ENCODE measurements at regions not wholly inside any gene's neighbourhood (a gene's known extent, or its start where the extent isn't known, plus 50 kb on each side); places are given as distances from the start of the nearest gene placed in this dataset.

GRCh38 chr4:106628586-106629267, 260.1 kb upstream of the GIMD1 start:
- no peak for TF ChIP-seq CTCF (IDR thresholded peaks at IDR 0.05; ENCODE audit: low read depth, low read length)
- no peak for DNase-seq (ENCODE audit: low read depth in 2 of 2)
- H3K4me3 ChIP-seq (replicated peaks in 1 of 2; ENCODE audit: low read depth in 2 of 2, low read length in 2 of 2): no peak overlapping the region

GRCh38 chr4:106627051-106627450, 258.5 kb upstream of the GIMD1 start:
- H3K4me3 ChIP-seq (replicated peaks in 1 of 2; ENCODE audit: low read depth in 2 of 2, low read length in 2 of 2): no peak overlapping the region
- DNase-seq (ENCODE audit: low read depth in 2 of 2): peak in 1 of 2 donors; percentile 62
- no peak for TF ChIP-seq CTCF (IDR thresholded peaks at IDR 0.05; ENCODE audit: low read depth, low read length)

- peak in 1 of 2 donors; percentile 33 for DNase-seq (ENCODE audit: low read depth in 2 of 2)
- no peak overlapping the region for H3K4me3 ChIP-seq (replicated peaks in 1 of 2; ENCODE audit: low read depth in 2 of 2, low read length in 2 of 2)
- no peak for TF ChIP-seq CTCF (IDR thresholded peaks at IDR 0.05; ENCODE audit: low read depth, low read length)
Measured at GRCh38 chr4:106624671-106625070, 256.1 kb upstream of the GIMD1 start.

- no peak overlapping the region for H3K4me3 ChIP-seq (replicated peaks in 1 of 2; ENCODE audit: low read depth in 2 of 2, low read length in 2 of 2)
- no peak for TF ChIP-seq CTCF (IDR thresholded peaks at IDR 0.05; ENCODE audit: low read depth, low read length)
- DNase-seq (ENCODE audit: low read depth in 2 of 2): peak in 1 of 2 donors; percentile 26
Measured at GRCh38 chr4:106618956-106619355, 250.4 kb upstream of the GIMD1 start.

GRCh38 chr4:106615961-106616360, 247.4 kb upstream of the GIMD1 start:
- no peak for TF ChIP-seq CTCF (IDR thresholded peaks at IDR 0.05; ENCODE audit: low read depth, low read length)
- DNase-seq (ENCODE audit: low read depth in 2 of 2): no peak
- no peak overlapping the region for H3K4me3 ChIP-seq (replicated peaks in 1 of 2; ENCODE audit: low read depth in 2 of 2, low read length in 2 of 2)

- no peak for DNase-seq (ENCODE audit: low read depth in 2 of 2)
- TF ChIP-seq CTCF (IDR thresholded peaks at IDR 0.05; ENCODE audit: low read depth, low read length): no peak
- no peak overlapping the region for H3K4me3 ChIP-seq (replicated peaks in 1 of 2; ENCODE audit: low read depth in 2 of 2, low read length in 2 of 2)
Measured at GRCh38 chr4:106615410-106615945, 246.9 kb upstream of the GIMD1 start.

Measured in cardiac fibroblast (primary cell).